GM06990 (cell line): ENCODE measurements at regions not wholly inside any gene's neighbourhood (a gene's known extent, or its start where the extent isn't known, plus 50 kb on each side); places are given as distances from the start of the nearest gene placed in this dataset.

Experiments used
- DNase-seq: peaks from one replicate; pipeline ENCODE4 v3.0.0-alpha.2; 2011; ENCODE audit not compliant: insufficient read length; ENCODE audit errors: extremely low read depth
- H3K27me3 ChIP-seq: replicated peaks from 2 replicates; pipeline ENCODE4 v1.6.0; 2011; ENCODE audit warnings: low read length; ENCODE audit not compliant: control insufficient read depth, insufficient read depth
- H3K36me3 ChIP-seq: 2 replicates; pipeline ENCODE4 v1.5.1; 2011; ENCODE audit warnings: low read length; ENCODE audit not compliant: control insufficient read depth, insufficient read depth
- H3K4me3 ChIP-seq: replicated peaks from 2 replicates; pipeline ENCODE4 v1.5.1; 2011; ENCODE audit warnings: low read depth, mild to moderate bottlenecking, control low read depth, low read length
- CTCF ChIP-seq: IDR thresholded peaks from 2 replicates; pipeline ENCODE4 v1.5.1; 2011; ENCODE audit warnings: low read length, control low read depth, mild to moderate bottlenecking, inconsistent platforms; ENCODE audit not compliant: insufficient read depth, poor library complexity, severe bottlenecking

GRCh38 chr18:77705301-77705700, 455.7 kb downstream of the GALR1 start:
- no peak for DNase-seq
- Histone ChIP-seq H3K36me3 (no peaks in the 10 kb centered on the region), H3K27me3 (no peaks in the 10 kb centered on the region), H3K4me3 (no peak overlapping the region)
- no peak for TF ChIP-seq CTCF

DNA sequence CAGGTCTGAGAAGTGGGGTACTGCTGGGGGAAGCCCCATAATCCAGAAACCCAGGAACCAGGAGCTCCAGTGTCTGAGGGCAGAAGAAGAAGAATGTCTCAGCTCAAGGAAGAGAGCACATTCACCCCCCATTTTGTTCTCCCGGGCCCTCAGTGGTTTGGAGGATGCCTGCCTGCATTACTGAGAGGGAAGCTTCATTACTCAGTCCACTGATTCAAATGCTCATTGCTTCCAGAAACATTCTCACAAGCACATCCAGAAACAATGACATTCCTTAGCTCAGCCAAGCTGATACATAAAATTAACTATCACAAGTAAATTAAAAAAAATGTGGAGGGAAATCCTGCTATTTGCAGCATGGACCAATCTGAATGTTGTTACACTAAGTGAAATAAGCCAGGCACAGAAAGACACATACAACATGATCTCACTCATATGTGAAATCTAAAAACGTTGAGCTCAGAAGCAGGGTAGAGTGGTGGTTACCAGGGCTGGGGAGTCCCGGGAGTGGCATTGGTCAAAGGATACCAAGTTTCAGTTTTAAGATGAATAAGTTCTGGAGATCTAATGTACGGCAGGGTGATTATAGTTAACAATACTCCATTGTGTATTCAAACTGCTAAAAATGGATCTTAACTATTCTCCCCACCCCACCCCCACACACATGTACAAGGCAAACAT, 459.3 kb downstream of the GALR1 start:
- H3K27me3 ChIP-seq: no peaks in the 10 kb centered on the region
- no peak overlapping the region for H3K4me3 ChIP-seq
- no peaks in the 10 kb centered on the region for H3K36me3 ChIP-seq
- no peak for TF ChIP-seq CTCF
- no peak for DNase-seq

GRCh38 chr18:77711096-77711495, 461.4 kb downstream of the GALR1 start:
- no peak for TF ChIP-seq CTCF
- Histone ChIP-seq H3K4me3 (no peak overlapping the region), H3K27me3 (no peaks in the 10 kb centered on the region), H3K36me3 (no peaks in the 10 kb centered on the region)
- DNase-seq: no peak

DNA sequence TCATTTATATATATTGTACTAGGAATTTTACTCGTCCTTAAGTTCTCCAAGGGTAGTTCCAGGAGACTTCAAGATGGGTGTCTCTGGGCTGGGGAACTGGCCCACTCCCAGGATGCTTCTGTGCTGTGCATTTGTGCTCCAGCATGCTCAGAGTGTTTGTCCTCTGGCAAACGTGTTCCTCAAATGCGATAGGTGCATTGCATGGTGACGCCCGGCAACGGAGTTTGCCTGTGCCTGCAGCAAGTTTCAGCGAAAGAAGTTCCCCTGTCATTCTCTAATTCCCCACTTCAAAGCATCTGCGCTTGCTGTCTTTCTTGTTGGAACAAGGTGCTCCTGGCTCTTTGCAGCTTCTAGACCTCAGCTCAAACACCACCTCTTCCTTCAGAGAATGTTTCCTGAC, 465.1 kb downstream of the GALR1 start:
- Histone ChIP-seq H3K36me3 (no peaks in the 10 kb centered on the region), H3K4me3 (no peak overlapping the region), H3K27me3 (no peaks in the 10 kb centered on the region)
- no peak for DNase-seq
- TF ChIP-seq CTCF: no peak

DNA sequence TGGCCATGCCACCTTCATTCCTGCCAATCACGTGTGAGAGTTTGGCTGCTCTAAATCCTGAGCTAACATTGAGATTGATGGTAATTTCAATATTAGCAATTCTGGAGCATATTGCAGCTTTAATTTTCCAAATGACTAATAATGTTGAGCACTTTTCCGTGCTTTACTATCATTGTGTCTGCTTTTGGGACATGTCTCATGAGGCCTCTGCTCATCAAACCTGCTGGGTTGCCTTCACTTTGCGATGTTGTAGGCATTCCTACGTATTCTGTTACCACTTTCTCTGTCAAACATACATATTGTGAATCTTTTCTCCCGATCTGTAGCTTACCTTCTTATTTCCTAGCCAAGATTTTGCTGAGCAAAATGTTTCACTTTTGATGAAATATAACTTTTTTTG, 466.6 kb downstream of the GALR1 start:
- DNase-seq: no peak
- Histone ChIP-seq H3K27me3 (no peaks in the 10 kb centered on the region), H3K36me3 (no peaks in the 10 kb centered on the region), H3K4me3 (no peak overlapping the region)
- no peak for TF ChIP-seq CTCF
